ENCODE measurements at regions not wholly inside any gene's neighbourhood (a gene's known extent, or its start where the extent isn't known, plus 50 kb on each side); places are given as distances from the start of the nearest gene placed in this dataset.
A peak's percentile ranks its signal among the peaks of the same experiment; 100 is the strongest.

- DNase-seq, result no peak
- H3K4me1 ChIP-seq (ENCODE audit: control insufficient read depth, insufficient read depth, low read length), result peaks cover 7% of the 10 kb centered on the region
- WGBS (ENCODE audit: insufficient coverage), result 83% methylated on average over 1 of the region's 1 CpG
- H3K27me3 ChIP-seq (ENCODE audit: control insufficient read depth, insufficient read depth, low read length), result no peaks in the 10 kb centered on the region
- no peak overlapping the region for H3K27ac ChIP-seq (ENCODE audit: low read length)
- H3K36me3 ChIP-seq (ENCODE audit: control insufficient read depth, insufficient read depth, low read length), result no peaks in the 10 kb centered on the region
- no peak overlapping the region for H3K4me3 ChIP-seq (ENCODE audit: low read length)
- H3K9me3 ChIP-seq (replicated peaks; ENCODE audit: control insufficient read depth, low read depth, low read length), result no peaks in the 10 kb centered on the region
These were observed 187.8 kb upstream of the HMGA2 start for GRCh38 chr12:65636436-65636835.

GRCh38 chr12:65637150-65637549 is 187.1 kb upstream of the HMGA2 start:
- no peaks in the 10 kb centered on the region for H3K9me3 ChIP-seq (replicated peaks; ENCODE audit: control insufficient read depth, low read depth, low read length)
- DNase-seq, result no peak
- H3K4me3 ChIP-seq (ENCODE audit: low read length), result no peak overlapping the region
- no peak overlapping the region for H3K27ac ChIP-seq (ENCODE audit: low read length)
- H3K27me3 ChIP-seq (ENCODE audit: control insufficient read depth, insufficient read depth, low read length), result no peaks in the 10 kb centered on the region
- WGBS (ENCODE audit: insufficient coverage), result no CpG with 5 or more reads among the region's 2 CpGs
- peaks cover 4% of the 10 kb centered on the region for H3K4me1 ChIP-seq (ENCODE audit: control insufficient read depth, insufficient read depth, low read length)
- H3K36me3 ChIP-seq (ENCODE audit: control insufficient read depth, insufficient read depth, low read length), result no peaks in the 10 kb centered on the region

GRCh38 chr12:65637774-65638173 is 186.5 kb upstream of the HMGA2 start:
- WGBS (ENCODE audit: insufficient coverage), result no CpG with 5 or more reads among the region's 5 CpGs
- no peaks in the 10 kb centered on the region for H3K4me1 ChIP-seq (ENCODE audit: control insufficient read depth, insufficient read depth, low read length)
- H3K4me3 ChIP-seq (ENCODE audit: low read length), result no peak overlapping the region
- H3K27me3 ChIP-seq (ENCODE audit: control insufficient read depth, insufficient read depth, low read length), result no peaks in the 10 kb centered on the region
- H3K36me3 ChIP-seq (ENCODE audit: control insufficient read depth, insufficient read depth, low read length), result no peaks in the 10 kb centered on the region
- no peak for DNase-seq
- no peaks in the 10 kb centered on the region for H3K9me3 ChIP-seq (replicated peaks; ENCODE audit: control insufficient read depth, low read depth, low read length)
- H3K27ac ChIP-seq (ENCODE audit: low read length), result no peak overlapping the region

DNA sequence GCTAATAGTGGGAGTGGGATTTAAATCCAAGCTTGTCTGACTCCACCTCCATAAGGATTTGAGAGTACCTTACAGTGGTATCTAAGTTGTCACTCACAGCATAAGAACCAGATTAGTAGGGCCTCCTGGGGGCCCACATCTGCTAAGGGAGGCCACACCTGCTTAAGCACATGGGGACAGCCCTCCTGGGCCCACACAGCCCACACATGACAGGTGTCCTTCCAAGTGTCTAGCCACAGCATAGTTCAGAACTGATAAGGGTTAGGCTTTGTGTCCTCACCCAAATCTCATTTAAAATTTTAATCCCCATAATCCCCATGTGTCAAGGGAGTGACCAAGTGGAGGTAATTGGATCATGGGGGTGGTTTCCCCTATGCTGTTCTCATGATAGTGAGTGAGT is 186.0 kb upstream of the HMGA2 start:
- no peaks in the 10 kb centered on the region for H3K9me3 ChIP-seq (replicated peaks; ENCODE audit: control insufficient read depth, low read depth, low read length)
- H3K4me1 ChIP-seq (ENCODE audit: control insufficient read depth, insufficient read depth, low read length), result no peaks in the 10 kb centered on the region
- H3K36me3 ChIP-seq (ENCODE audit: control insufficient read depth, insufficient read depth, low read length), result no peaks in the 10 kb centered on the region
- no peak for DNase-seq
- no peak overlapping the region for H3K27ac ChIP-seq (ENCODE audit: low read length)
- H3K27me3 ChIP-seq (ENCODE audit: control insufficient read depth, insufficient read depth, low read length), result no peaks in the 10 kb centered on the region
- no peak overlapping the region for H3K4me3 ChIP-seq (ENCODE audit: low read length)

- peak; percentile 15 for DNase-seq
- Histone ChIP-seq H3K9me3 (replicated peaks; ENCODE audit: control insufficient read depth, low read depth, low read length) (no peaks in the 10 kb centered on the region), H3K4me1 (ENCODE audit: control insufficient read depth, insufficient read depth, low read length) (no peaks in the 10 kb centered on the region), H3K36me3 (ENCODE audit: control insufficient read depth, insufficient read depth, low read length) (no peaks in the 10 kb centered on the region), H3K4me3 (ENCODE audit: low read length) (no peak overlapping the region), H3K27ac (ENCODE audit: low read length) (no peak overlapping the region), H3K27me3 (ENCODE audit: control insufficient read depth, insufficient read depth, low read length) (no peaks in the 10 kb centered on the region)
- 40% methylated on average over 3 of the region's 3 CpGs for WGBS (ENCODE audit: insufficient coverage)
These were observed 183.8 kb upstream of the HMGA2 start for GRCh38 chr12:65640489-65640901.

DNA sequence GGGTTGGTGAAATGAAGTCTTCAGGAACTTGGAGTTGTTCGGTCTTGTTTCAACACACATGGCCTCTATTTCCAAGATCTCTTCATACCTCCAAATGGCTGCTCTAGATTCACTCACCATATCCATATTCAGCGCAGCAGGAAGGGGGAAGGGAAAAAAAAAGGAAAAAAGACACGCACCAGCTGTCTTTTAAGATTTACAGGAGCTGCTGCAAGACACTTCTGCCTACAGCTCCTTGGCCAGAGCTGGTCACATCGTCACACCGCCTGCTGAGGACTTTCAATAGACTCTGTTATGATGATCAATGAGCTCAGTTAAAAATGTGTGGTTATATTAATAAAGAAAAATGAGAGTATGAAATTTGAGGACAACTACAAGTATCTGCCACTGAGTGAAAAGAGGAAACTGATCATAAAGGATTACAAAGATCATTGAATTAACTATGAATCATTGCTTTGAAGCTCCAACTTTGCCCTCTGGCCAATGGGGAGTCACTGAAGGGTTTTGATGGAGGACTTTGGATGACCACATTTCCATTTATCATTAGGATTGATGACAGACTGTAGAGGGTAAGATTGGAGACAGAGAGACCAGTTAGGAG is 182.1 kb upstream of the HMGA2 start:
- H3K4me1 ChIP-seq (ENCODE audit: control insufficient read depth, insufficient read depth, low read length), result no peaks in the 10 kb centered on the region
- no peak for DNase-seq
- no peaks in the 10 kb centered on the region for H3K9me3 ChIP-seq (replicated peaks; ENCODE audit: control insufficient read depth, low read depth, low read length)
- H3K36me3 ChIP-seq (ENCODE audit: control insufficient read depth, insufficient read depth, low read length), result no peaks in the 10 kb centered on the region
- H3K4me3 ChIP-seq (ENCODE audit: low read length), result no peak overlapping the region
- no peak overlapping the region for H3K27ac ChIP-seq (ENCODE audit: low read length)
- H3K27me3 ChIP-seq (ENCODE audit: control insufficient read depth, insufficient read depth, low read length), result no peaks in the 10 kb centered on the region
- WGBS (ENCODE audit: insufficient coverage), result 100% methylated on average over 2 of the region's 5 CpGs

DNA sequence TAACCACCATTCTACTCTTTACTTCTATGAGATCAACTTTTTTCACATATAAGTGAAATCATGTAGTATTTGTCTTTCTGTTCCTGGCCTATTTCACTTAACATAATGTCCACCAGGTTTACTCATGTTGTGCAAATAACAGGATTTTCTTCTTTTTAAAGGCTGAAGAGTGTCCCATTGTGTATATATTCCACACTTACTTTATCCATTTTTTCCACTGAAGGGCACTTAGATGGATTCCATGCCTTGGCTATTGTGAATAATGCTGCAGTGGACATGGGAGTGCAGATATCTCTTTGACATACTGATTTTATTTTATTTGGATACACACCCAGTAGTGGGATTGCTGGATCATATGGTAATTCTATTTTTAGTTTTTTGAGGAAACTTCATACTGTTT is 181.1 kb upstream of the HMGA2 start:
- Histone ChIP-seq H3K4me1 (ENCODE audit: control insufficient read depth, insufficient read depth, low read length) (no peaks in the 10 kb centered on the region), H3K27me3 (ENCODE audit: control insufficient read depth, insufficient read depth, low read length) (no peaks in the 10 kb centered on the region), H3K4me3 (ENCODE audit: low read length) (no peak overlapping the region), H3K27ac (ENCODE audit: low read length) (no peak overlapping the region), H3K36me3 (ENCODE audit: control insufficient read depth, insufficient read depth, low read length) (no peaks in the 10 kb centered on the region), H3K9me3 (replicated peaks; ENCODE audit: control insufficient read depth, low read depth, low read length) (no peaks in the 10 kb centered on the region)
- DNase-seq, result no peak

- no peak for DNase-seq
- Histone ChIP-seq H3K9me3 (replicated peaks; ENCODE audit: control insufficient read depth, low read depth, low read length) (no peaks in the 10 kb centered on the region), H3K27me3 (ENCODE audit: control insufficient read depth, insufficient read depth, low read length) (no peaks in the 10 kb centered on the region), H3K36me3 (ENCODE audit: control insufficient read depth, insufficient read depth, low read length) (no peaks in the 10 kb centered on the region), H3K27ac (ENCODE audit: low read length) (no peak overlapping the region), H3K4me3 (ENCODE audit: low read length) (no peak overlapping the region), H3K4me1 (ENCODE audit: control insufficient read depth, insufficient read depth, low read length) (no peaks in the 10 kb centered on the region)
- no CpG with 5 or more reads among the region's 3 CpGs for WGBS (ENCODE audit: insufficient coverage)
These were observed 180.5 kb upstream of the HMGA2 start for GRCh38 chr12:65643595-65644386.

DNA sequence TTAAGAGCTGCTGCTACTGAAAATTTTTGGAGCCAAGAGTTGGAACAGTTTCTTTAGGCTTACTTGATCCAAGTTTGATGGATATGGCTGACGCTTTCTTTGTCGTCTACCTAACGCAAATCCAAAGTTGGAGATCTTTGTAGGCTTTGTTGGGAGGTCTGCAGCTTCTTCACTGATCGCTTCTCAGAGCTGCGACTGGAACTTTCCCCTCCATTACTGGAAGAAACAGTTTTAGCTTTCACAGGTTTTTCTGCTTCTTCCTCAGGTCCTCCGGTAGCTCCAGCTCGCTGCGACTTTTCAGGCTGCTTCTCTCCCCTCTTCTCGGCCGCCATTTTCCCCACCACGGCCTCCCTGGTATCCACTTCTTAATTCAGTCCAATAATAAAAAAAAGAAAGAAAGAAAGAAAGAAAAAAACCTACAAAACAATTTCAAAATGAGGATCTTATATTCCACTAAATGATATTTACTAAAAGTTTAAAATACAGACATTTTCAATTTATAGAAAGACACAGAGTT is 178.1 kb upstream of the HMGA2 start:
- Histone ChIP-seq H3K9me3 (replicated peaks; ENCODE audit: control insufficient read depth, low read depth, low read length) (no peaks in the 10 kb centered on the region), H3K4me1 (ENCODE audit: control insufficient read depth, insufficient read depth, low read length) (no peaks in the 10 kb centered on the region), H3K27ac (ENCODE audit: low read length) (no peak overlapping the region), H3K27me3 (ENCODE audit: control insufficient read depth, insufficient read depth, low read length) (no peaks in the 10 kb centered on the region), H3K36me3 (ENCODE audit: control insufficient read depth, insufficient read depth, low read length) (no peaks in the 10 kb centered on the region), H3K4me3 (ENCODE audit: low read length) (no peak overlapping the region)
- no peak for DNase-seq
- WGBS (ENCODE audit: insufficient coverage), result 96% methylated on average over 4 of the region's 11 CpGs

DNA sequence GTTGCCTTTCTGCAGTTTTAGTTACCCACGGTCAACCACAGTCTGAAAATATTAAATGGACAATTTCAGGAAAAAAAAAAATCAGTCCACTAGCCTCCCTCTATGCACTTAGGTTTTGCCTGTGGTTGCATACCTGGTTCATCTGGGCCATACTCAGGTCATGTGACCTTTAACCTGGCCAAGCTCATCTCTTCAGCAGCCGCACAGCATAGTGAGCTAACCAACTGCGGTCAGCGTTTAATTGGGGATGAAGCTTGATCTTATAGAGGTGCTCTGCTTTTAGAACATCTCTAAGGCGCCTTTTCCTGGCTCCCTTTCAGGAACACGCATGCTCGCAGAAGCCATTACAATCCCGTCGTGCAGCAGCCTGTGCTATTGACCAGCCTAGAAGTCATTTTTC is 177.2 kb upstream of the HMGA2 start:
- Histone ChIP-seq H3K4me1 (ENCODE audit: control insufficient read depth, insufficient read depth, low read length) (no peaks in the 10 kb centered on the region), H3K4me3 (ENCODE audit: low read length) (no peak overlapping the region), H3K27me3 (ENCODE audit: control insufficient read depth, insufficient read depth, low read length) (no peaks in the 10 kb centered on the region), H3K9me3 (replicated peaks; ENCODE audit: control insufficient read depth, low read depth, low read length) (no peaks in the 10 kb centered on the region), H3K36me3 (ENCODE audit: control insufficient read depth, insufficient read depth, low read length) (no peaks in the 10 kb centered on the region), H3K27ac (ENCODE audit: low read length) (no peak overlapping the region)
- no peak for DNase-seq
- 97% methylated on average over 7 of the region's 9 CpGs for WGBS (ENCODE audit: insufficient coverage)
